SW 1271 (cell line): ENCODE measurements at regions not wholly inside any gene's neighbourhood (a gene's known extent, or its start where the extent isn't known, plus 50 kb on each side); places are given as distances from the start of the nearest gene placed in this dataset.

Experiments used
- DNase-seq, 2 experiments: peaks; one replicate each; lab custom pipeline; 2025; lab: John Stamatoyannopoulos, UW

- no peak for DNase-seq
Measured at GRCh38 chr6:95243053-95243452, 334.3 kb upstream of the MANEA start.

- DNase-seq = no peak
Measured at GRCh38 chr6:95244751-95245150, 332.6 kb upstream of the MANEA start.

- no peak for DNase-seq
Measured at GRCh38 chr6:95248499-95248898, 328.8 kb upstream of the MANEA start.

GRCh38 chr6:95249175-95249574 is 328.2 kb upstream of the MANEA start:
- DNase-seq = no peak

GRCh38 chr6:95249661-95250060 is 327.7 kb upstream of the MANEA start:
- no peak for DNase-seq

- no peak for DNase-seq
Measured at GRCh38 chr6:95263840-95264239, 313.5 kb upstream of the MANEA start.

GRCh38 chr6:95266537-95267258 is 310.6 kb upstream of the MANEA start:
- no peak for DNase-seq

GRCh38 chr6:95274686-95275235 is 302.6 kb upstream of the MANEA start:
- no peak for DNase-seq

GRCh38 chr6:95279616-95280015 is 297.7 kb upstream of the MANEA start:
- DNase-seq = no peak

GRCh38 chr6:95280686-95281273 is 296.6 kb upstream of the MANEA start:
- DNase-seq = no peak

GRCh38 chr6:95285881-95286280 is 291.5 kb upstream of the MANEA start:
- DNase-seq = no peak

- no peak for DNase-seq
Measured at GRCh38 chr6:95286874-95287273, 290.5 kb upstream of the MANEA start.

- DNase-seq = no peak
Measured at GRCh38 chr6:95288251-95288650, 289.1 kb upstream of the MANEA start.

- no peak for DNase-seq
Measured at GRCh38 chr6:95292011-95292410, 285.3 kb upstream of the MANEA start.

GRCh38 chr6:95293257-95293656 is 284.1 kb upstream of the MANEA start:
- no peak for DNase-seq

- DNase-seq = no peak
Measured at GRCh38 chr6:95294043-95294442, 283.3 kb upstream of the MANEA start.

GRCh38 chr6:95309545-95309944 is 267.8 kb upstream of the MANEA start:
- DNase-seq = no peak

- no peak for DNase-seq
Measured at GRCh38 chr6:95318137-95318536, 259.2 kb upstream of the MANEA start.

- DNase-seq = no peak
Measured at GRCh38 chr6:95321126-95321525, 256.2 kb upstream of the MANEA start.

- peak in 1 of 2 experiments; percentile 27 for DNase-seq
Measured at GRCh38 chr6:95325916-95326315, 251.4 kb upstream of the MANEA start.

- no peak for DNase-seq
Measured at GRCh38 chr6:95328231-95328630, 249.1 kb upstream of the MANEA start.

- DNase-seq = peak in 1 of 2 experiments; percentile 5
Measured at GRCh38 chr6:95352064-95352795, 225.1 kb upstream of the MANEA start.

- DNase-seq = no peak
Measured at GRCh38 chr6:95354551-95354950, 222.8 kb upstream of the MANEA start.
